Stimulated activated naive B cell treated with anti-CD40 and anti-IgM and Interleukin-4, amounts not matched to agents 10 μg/mL and 1 μg/mL and 100 μg/mL, for 72 hours (primary cell): ENCODE measurements at regions not wholly inside any gene's neighbourhood (a gene's known extent, or its start where the extent isn't known, plus 50 kb on each side); places are given as distances from the start of the nearest gene placed in this dataset.

ENCODE experiments used
- ATAC-seq, 2 donors: fragments of 150-1000 bp; cut with Tn5 transposase; replicated peaks; 2 replicates each; pipeline ENCODE4 v1.10.0; 2021; ENCODE audit warnings: moderate library complexity in 1 of 2
- DNase-seq: peaks from one replicate; pipeline ENCODE4 v3.0.0; 2021
- H3K27ac Mint-ChIP-seq: one replicate; pipeline ENCODE4 v1.8.0; 2022; ENCODE audit warnings: mild to moderate bottlenecking, mixed read lengths
- H3K27me3 Mint-ChIP-seq, 2 donors: one replicate each; pipeline ENCODE4 v1.8.0; 2022; ENCODE audit warnings: mixed read lengths in 2 of 2
- H3K36me3 Mint-ChIP-seq, 2 donors: one replicate each; pipeline ENCODE4 v1.8.0; 2022; ENCODE audit warnings: mixed read lengths in 2 of 2, mild to moderate bottlenecking in 1 of 2
- H3K4me1 Mint-ChIP-seq, 2 donors: one replicate each; pipeline ENCODE4 v1.8.0; 2022; ENCODE audit warnings: mixed read lengths in 2 of 2, mild to moderate bottlenecking in 1 of 2
- H3K4me3 Mint-ChIP-seq, 2 donors: one replicate each; pipeline ENCODE4 v1.8.0; 2022; ENCODE audit warnings: mild to moderate bottlenecking in 2 of 2, mixed read lengths in 2 of 2, moderate library complexity in 1 of 2
- H3K9me3 Mint-ChIP-seq, 2 donors: one replicate each; pipeline ENCODE4 v1.8.0; 2022; ENCODE audit warnings: mixed read lengths in 2 of 2, mild to moderate bottlenecking in 1 of 2

GRCh38 chr6:6405031-6405430 lies 84.6 kb upstream of the F13A1 start:
- Mint-ChIP-seq H3K4me1 (peaks cover 4 to 8% of the 10 kb centered on the region in 2 donors), H3K36me3 (no peaks in the 10 kb centered on the region), H3K27ac (no peak overlapping the region), H3K4me3 (no peak overlapping the region), H3K9me3 (peaks cover 0 to 3% of the 10 kb centered on the region in 2 donors), H3K27me3 (peaks cover 18 to 27% of the 10 kb centered on the region in 2 donors)
- ATAC-seq (no peak), DNase-seq (no peak)

GRCh38 chr6:6405997-6406714 lies 85.7 kb upstream of the F13A1 start:
- Mint-ChIP-seq H3K27ac (no peak overlapping the region), H3K27me3 (peaks cover 18 to 22% of the 10 kb centered on the region in 2 donors), H3K9me3 (peaks cover 0 to 2% of the 10 kb centered on the region in 2 donors), H3K4me3 (no peak overlapping the region), H3K36me3 (no peaks in the 10 kb centered on the region), H3K4me1 (peaks cover 3 to 8% of the 10 kb centered on the region in 2 donors)
- no peak for DNase-seq
- no peak for ATAC-seq

GRCh38 chr6:6406715-6407070 lies 86.2 kb upstream of the F13A1 start:
- no peaks in the 10 kb centered on the region for H3K36me3 Mint-ChIP-seq
- no peak overlapping the region for H3K27ac Mint-ChIP-seq
- DNase-seq (no peak), ATAC-seq (no peak)
- H3K4me1 Mint-ChIP-seq, result peaks cover 2 to 8% of the 10 kb centered on the region in 2 donors
- H3K9me3 Mint-ChIP-seq, result no peaks in the 10 kb centered on the region
- H3K4me3 Mint-ChIP-seq, result no peak overlapping the region
- peaks cover 16 to 17% of the 10 kb centered on the region in 2 donors for H3K27me3 Mint-ChIP-seq

- no peak overlapping the region for H3K27ac Mint-ChIP-seq
- no peak overlapping the region for H3K4me3 Mint-ChIP-seq
- ATAC-seq (peak; percentile 94 to 98), DNase-seq (peak; percentile 36)
- peaks cover 2 to 6% of the 10 kb centered on the region in 2 donors for H3K4me1 Mint-ChIP-seq
- H3K27me3 Mint-ChIP-seq, result peaks cover 14 to 16% of the 10 kb centered on the region in 2 donors
- H3K9me3 Mint-ChIP-seq, result no peaks in the 10 kb centered on the region
- no peaks in the 10 kb centered on the region for H3K36me3 Mint-ChIP-seq
Measured at GRCh38 chr6:6407071-6407741, 86.7 kb upstream of the F13A1 start.

- H3K27me3 Mint-ChIP-seq, result peaks cover 16 to 23% of the 10 kb centered on the region in 2 donors
- no peak overlapping the region for H3K27ac Mint-ChIP-seq
- H3K4me3 Mint-ChIP-seq, result no peak overlapping the region
Measured at GRCh38 chr6:6409397-6410030, 89.1 kb upstream of the F13A1 start.

GRCh38 chr6:6411115-6411514 lies 90.7 kb upstream of the F13A1 start:
- peaks cover 19 to 36% of the 10 kb centered on the region in 2 donors for H3K27me3 Mint-ChIP-seq
- no peak for ATAC-seq
- no peak overlapping the region for H3K27ac Mint-ChIP-seq
- peaks cover 0 to 2% of the 10 kb centered on the region in 2 donors for H3K4me1 Mint-ChIP-seq
- no peaks in the 10 kb centered on the region for H3K36me3 Mint-ChIP-seq
- no peak overlapping the region for H3K4me3 Mint-ChIP-seq
- DNase-seq, result no peak
- H3K9me3 Mint-ChIP-seq, result no peaks in the 10 kb centered on the region

More at GRCh38 chr6:6409397-6410030, 89.1 kb upstream of the F13A1 start:
- DNase-seq (no peak), ATAC-seq (no peak)
- H3K9me3 Mint-ChIP-seq, result no peaks in the 10 kb centered on the region
- H3K36me3 Mint-ChIP-seq, result no peaks in the 10 kb centered on the region
- H3K4me1 Mint-ChIP-seq, result peaks cover 0 to 2% of the 10 kb centered on the region in 2 donors

GRCh38 chr6:6412221-6412620 lies 91.8 kb upstream of the F13A1 start:
- Mint-ChIP-seq H3K4me3 (no peak overlapping the region), H3K9me3 (no peaks in the 10 kb centered on the region), H3K36me3 (no peaks in the 10 kb centered on the region), H3K27ac (no peak overlapping the region), H3K4me1 (peaks cover 0 to 2% of the 10 kb centered on the region in 2 donors), H3K27me3 (peaks cover 23 to 36% of the 10 kb centered on the region in 2 donors)
- ATAC-seq (no peak), DNase-seq (no peak)

GRCh38 chr6:6412700-6413099 lies 92.2 kb upstream of the F13A1 start:
- no peak overlapping the region for H3K27ac Mint-ChIP-seq
- H3K27me3 Mint-ChIP-seq, result peaks cover 23 to 36% of the 10 kb centered on the region in 2 donors
- H3K4me3 Mint-ChIP-seq, result no peak overlapping the region
- DNase-seq (no peak), ATAC-seq (no peak)
- no peaks in the 10 kb centered on the region for H3K36me3 Mint-ChIP-seq
- H3K4me1 Mint-ChIP-seq, result peaks cover 0 to 2% of the 10 kb centered on the region in 2 donors
- no peaks in the 10 kb centered on the region for H3K9me3 Mint-ChIP-seq

- Mint-ChIP-seq H3K9me3 (no peaks in the 10 kb centered on the region), H3K27me3 (peaks cover 17 to 29% of the 10 kb centered on the region in 2 donors), H3K27ac (no peak overlapping the region), H3K4me3 (no peak overlapping the region), H3K4me1 (no peaks in the 10 kb centered on the region), H3K36me3 (no peaks in the 10 kb centered on the region)
- ATAC-seq (no peak), DNase-seq (no peak)
Measured at GRCh38 chr6:6414931-6415330, 94.5 kb upstream of the F13A1 start.

GRCh38 chr6:6417475-6417874 lies 97.0 kb upstream of the F13A1 start:
- H3K27me3 Mint-ChIP-seq, result peaks cover 7 to 22% of the 10 kb centered on the region in 2 donors
- ATAC-seq (no peak), DNase-seq (no peak)
- peaks cover 0 to 1% of the 10 kb centered on the region in 2 donors for H3K9me3 Mint-ChIP-seq
- H3K27ac Mint-ChIP-seq, result no peak overlapping the region
- no peak overlapping the region for H3K4me3 Mint-ChIP-seq
- no peaks in the 10 kb centered on the region for H3K36me3 Mint-ChIP-seq
- no peaks in the 10 kb centered on the region for H3K4me1 Mint-ChIP-seq

GRCh38 chr6:6418421-6418820 lies 98.0 kb upstream of the F13A1 start:
- Mint-ChIP-seq H3K27ac (no peak overlapping the region), H3K9me3 (peaks cover under 1 to 6% of the 10 kb centered on the region in 2 donors), H3K4me1 (no peaks in the 10 kb centered on the region), H3K27me3 (peaks cover 7 to 18% of the 10 kb centered on the region in 2 donors), H3K4me3 (no peak overlapping the region), H3K36me3 (peaks cover 0 to 2% of the 10 kb centered on the region in 2 donors)
- DNase-seq (no peak), ATAC-seq (no peak)

- Mint-ChIP-seq H3K36me3 (peaks cover 12 to 14% of the 10 kb centered on the region in 2 donors), H3K4me3 (no peak overlapping the region), H3K4me1 (peaks cover 0 to 5% of the 10 kb centered on the region in 2 donors), H3K27me3 (peaks cover 7 to 15% of the 10 kb centered on the region in 2 donors), H3K9me3 (peaks cover 16 to 17% of the 10 kb centered on the region in 2 donors), H3K27ac (no peak overlapping the region)
- ATAC-seq (no peak), DNase-seq (no peak)
Measured at GRCh38 chr6:6420107-6420506, 99.6 kb upstream of the F13A1 start.

GRCh38 chr6:6434151-6434550 lies 113.7 kb upstream of the F13A1 start:
- Mint-ChIP-seq H3K27ac (no peak overlapping the region), H3K9me3 (peaks cover 0 to 8% of the 10 kb centered on the region in 2 donors), H3K4me3 (no peak overlapping the region), H3K4me1 (no peaks in the 10 kb centered on the region), H3K36me3 (peaks cover 2 to 4% of the 10 kb centered on the region in 2 donors), H3K27me3 (no peaks in the 10 kb centered on the region)
- DNase-seq (no peak), ATAC-seq (no peak)

GRCh38 chr6:6434723-6435122 lies 114.3 kb upstream of the F13A1 start:
- Mint-ChIP-seq H3K4me1 (no peaks in the 10 kb centered on the region), H3K27me3 (no peaks in the 10 kb centered on the region), H3K36me3 (peaks cover 2 to 4% of the 10 kb centered on the region in 2 donors), H3K4me3 (no peak overlapping the region), H3K9me3 (peaks cover 0 to 7% of the 10 kb centered on the region in 2 donors), H3K27ac (no peak overlapping the region)
- no peak for DNase-seq
- ATAC-seq, result no peak
